ENCODE measurements at regions not wholly inside any gene's neighbourhood (a gene's known extent, or its start where the extent isn't known, plus 50 kb on each side); places are given as distances from the start of the nearest gene placed in this dataset.

GRCh38 chr18:68148863-68149262 is 566.0 kb downstream of the TMX3 start:
- Histone ChIP-seq H3K36me3 (ENCODE audit: control insufficient read depth, insufficient read depth, low read length) (no peaks in the 10 kb centered on the region), H3K9ac (ENCODE audit: low read depth, low read length) (no peak overlapping the region), H3K4me1 (ENCODE audit: control insufficient read depth, insufficient read depth, low read length) (no peaks in the 10 kb centered on the region), H3K4me3 (ENCODE audit: low read depth, low read length) (no peak overlapping the region), H3K27me3 (ENCODE audit: control insufficient read depth, insufficient read depth, low read length) (no peaks in the 10 kb centered on the region), H3K9me3 (ENCODE audit: control insufficient read depth, insufficient read depth, low read length) (no peaks in the 10 kb centered on the region)

DNA sequence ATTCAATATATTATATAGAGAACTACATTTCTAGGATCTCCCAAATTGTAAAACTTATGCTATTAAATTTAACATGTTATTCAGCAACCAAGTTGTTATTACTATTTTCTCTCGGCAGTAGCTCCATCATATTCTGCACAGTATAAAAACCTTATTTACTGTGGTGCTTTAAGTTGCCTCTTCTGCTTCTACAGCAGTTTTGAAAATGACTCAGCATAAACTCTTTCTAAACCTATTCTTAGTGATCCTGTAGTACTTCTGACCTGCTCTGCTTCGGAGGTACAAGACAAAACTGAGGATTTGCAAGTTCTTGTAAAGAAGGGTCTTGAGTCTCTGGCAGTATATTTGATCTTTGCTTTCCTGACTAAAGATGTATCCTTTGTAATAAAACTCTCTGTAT is 567.2 kb downstream of the TMX3 start:
- Histone ChIP-seq H3K9ac (ENCODE audit: low read depth, low read length) (no peak overlapping the region), H3K4me3 (ENCODE audit: low read depth, low read length) (no peak overlapping the region), H3K9me3 (ENCODE audit: control insufficient read depth, insufficient read depth, low read length) (no peaks in the 10 kb centered on the region), H3K36me3 (ENCODE audit: control insufficient read depth, insufficient read depth, low read length) (no peaks in the 10 kb centered on the region), H3K27me3 (ENCODE audit: control insufficient read depth, insufficient read depth, low read length) (no peaks in the 10 kb centered on the region), H3K4me1 (ENCODE audit: control insufficient read depth, insufficient read depth, low read length) (no peaks in the 10 kb centered on the region)

- Histone ChIP-seq H3K27me3 (ENCODE audit: control insufficient read depth, insufficient read depth, low read length) (no peaks in the 10 kb centered on the region), H3K36me3 (ENCODE audit: control insufficient read depth, insufficient read depth, low read length) (no peaks in the 10 kb centered on the region), H3K4me3 (ENCODE audit: low read depth, low read length) (no peak overlapping the region), H3K9ac (ENCODE audit: low read depth, low read length) (no peak overlapping the region), H3K4me1 (ENCODE audit: control insufficient read depth, insufficient read depth, low read length) (no peaks in the 10 kb centered on the region), H3K9me3 (ENCODE audit: control insufficient read depth, insufficient read depth, low read length) (no peaks in the 10 kb centered on the region)
Measured at GRCh38 chr18:68121826-68122225, 593.1 kb downstream of the TMX3 start.

- H3K36me3 ChIP-seq (ENCODE audit: control insufficient read depth, insufficient read depth, low read length), result no peaks in the 10 kb centered on the region
- H3K27me3 ChIP-seq (ENCODE audit: control insufficient read depth, insufficient read depth, low read length), result no peaks in the 10 kb centered on the region
- no peaks in the 10 kb centered on the region for H3K9me3 ChIP-seq (ENCODE audit: control insufficient read depth, insufficient read depth, low read length)
- H3K9ac ChIP-seq (ENCODE audit: low read depth, low read length), result no peak overlapping the region
- no peaks in the 10 kb centered on the region for H3K4me1 ChIP-seq (ENCODE audit: control insufficient read depth, insufficient read depth, low read length)
- no peak overlapping the region for H3K4me3 ChIP-seq (ENCODE audit: low read depth, low read length)
Measured at GRCh38 chr18:68121308-68121707, 593.6 kb downstream of the TMX3 start.

DNA sequence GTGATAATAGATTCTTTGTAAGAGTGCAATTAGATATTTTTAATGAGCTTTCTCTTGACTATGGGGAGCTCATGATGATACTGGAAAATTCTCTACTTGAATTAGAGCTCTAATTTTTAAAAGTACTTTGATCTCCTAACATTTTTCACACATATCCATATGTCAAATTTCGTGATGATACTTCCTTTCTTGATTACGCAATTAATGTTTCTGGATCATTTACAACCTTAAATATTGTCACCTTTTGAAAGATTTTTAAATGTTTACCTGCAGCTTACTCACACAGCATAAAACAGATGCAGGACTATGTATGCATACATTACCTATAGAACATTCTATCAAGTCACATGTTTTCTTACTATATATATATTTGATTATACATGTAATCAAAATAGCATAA is 598.5 kb upstream of the DSEL start:
- peaks cover 2% of the 10 kb centered on the region for H3K4me1 ChIP-seq (ENCODE audit: control insufficient read depth, insufficient read depth, low read length)
- no peak overlapping the region for H3K4me3 ChIP-seq (ENCODE audit: low read depth, low read length)
- no peaks in the 10 kb centered on the region for H3K27me3 ChIP-seq (ENCODE audit: control insufficient read depth, insufficient read depth, low read length)
- no peak overlapping the region for H3K9ac ChIP-seq (ENCODE audit: low read depth, low read length)
- no peaks in the 10 kb centered on the region for H3K9me3 ChIP-seq (ENCODE audit: control insufficient read depth, insufficient read depth, low read length)
- no peaks in the 10 kb centered on the region for H3K36me3 ChIP-seq (ENCODE audit: control insufficient read depth, insufficient read depth, low read length)

GRCh38 chr18:68104036-68104435 is 587.5 kb upstream of the DSEL start:
- Histone ChIP-seq H3K36me3 (ENCODE audit: control insufficient read depth, insufficient read depth, low read length) (no peaks in the 10 kb centered on the region), H3K27me3 (ENCODE audit: control insufficient read depth, insufficient read depth, low read length) (no peaks in the 10 kb centered on the region), H3K4me3 (ENCODE audit: low read depth, low read length) (no peak overlapping the region), H3K9ac (ENCODE audit: low read depth, low read length) (no peak overlapping the region), H3K4me1 (ENCODE audit: control insufficient read depth, insufficient read depth, low read length) (no peaks in the 10 kb centered on the region), H3K9me3 (ENCODE audit: control insufficient read depth, insufficient read depth, low read length) (no peaks in the 10 kb centered on the region)

- Histone ChIP-seq H3K36me3 (ENCODE audit: control insufficient read depth, insufficient read depth, low read length) (no peaks in the 10 kb centered on the region), H3K4me1 (ENCODE audit: control insufficient read depth, insufficient read depth, low read length) (no peaks in the 10 kb centered on the region), H3K9ac (ENCODE audit: low read depth, low read length) (no peak overlapping the region), H3K27me3 (ENCODE audit: control insufficient read depth, insufficient read depth, low read length) (no peaks in the 10 kb centered on the region), H3K4me3 (ENCODE audit: low read depth, low read length) (no peak overlapping the region), H3K9me3 (ENCODE audit: control insufficient read depth, insufficient read depth, low read length) (no peaks in the 10 kb centered on the region)
Measured at GRCh38 chr18:68103561-68103960, 587.0 kb upstream of the DSEL start.

- Histone ChIP-seq H3K9me3 (ENCODE audit: control insufficient read depth, insufficient read depth, low read length) (no peaks in the 10 kb centered on the region), H3K4me3 (ENCODE audit: low read depth, low read length) (no peak overlapping the region), H3K9ac (ENCODE audit: low read depth, low read length) (no peak overlapping the region), H3K27me3 (ENCODE audit: control insufficient read depth, insufficient read depth, low read length) (no peaks in the 10 kb centered on the region), H3K36me3 (ENCODE audit: control insufficient read depth, insufficient read depth, low read length) (no peaks in the 10 kb centered on the region), H3K4me1 (ENCODE audit: control insufficient read depth, insufficient read depth, low read length) (no peaks in the 10 kb centered on the region)
Measured at GRCh38 chr18:68102117-68102516, 585.6 kb upstream of the DSEL start.

- no peaks in the 10 kb centered on the region for H3K4me1 ChIP-seq (ENCODE audit: control insufficient read depth, insufficient read depth, low read length)
- no peak overlapping the region for H3K4me3 ChIP-seq (ENCODE audit: low read depth, low read length)
- no peaks in the 10 kb centered on the region for H3K36me3 ChIP-seq (ENCODE audit: control insufficient read depth, insufficient read depth, low read length)
- H3K27me3 ChIP-seq (ENCODE audit: control insufficient read depth, insufficient read depth, low read length), result no peaks in the 10 kb centered on the region
- H3K9me3 ChIP-seq (ENCODE audit: control insufficient read depth, insufficient read depth, low read length), result no peaks in the 10 kb centered on the region
- no peak overlapping the region for H3K9ac ChIP-seq (ENCODE audit: low read depth, low read length)
Measured at GRCh38 chr18:68098655-68099054, 582.1 kb upstream of the DSEL start.

DNA sequence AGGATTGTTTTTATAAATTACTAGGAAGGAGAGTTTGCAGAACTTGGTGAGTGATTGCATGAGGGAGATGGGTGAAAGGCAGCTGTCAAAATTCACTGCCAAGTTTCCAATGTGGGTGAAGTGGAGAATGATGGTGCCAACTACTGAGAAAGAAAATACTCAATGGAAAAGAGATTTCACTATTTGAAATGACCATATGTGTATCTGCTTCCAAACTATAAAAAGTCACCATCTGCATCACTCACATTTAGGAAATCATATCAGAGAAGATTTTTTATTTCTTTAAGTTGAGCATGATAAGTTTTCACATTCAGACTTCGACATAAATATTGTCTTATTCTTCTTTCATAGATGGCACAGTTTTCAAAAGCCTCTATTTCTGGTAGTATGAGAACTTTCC is 570.0 kb upstream of the DSEL start:
- Histone ChIP-seq H3K4me1 (ENCODE audit: control insufficient read depth, insufficient read depth, low read length) (peaks cover 9% of the 10 kb centered on the region), H3K27me3 (ENCODE audit: control insufficient read depth, insufficient read depth, low read length) (no peaks in the 10 kb centered on the region), H3K9ac (ENCODE audit: low read depth, low read length) (no peak overlapping the region), H3K36me3 (ENCODE audit: control insufficient read depth, insufficient read depth, low read length) (no peaks in the 10 kb centered on the region), H3K4me3 (ENCODE audit: low read depth, low read length) (no peak overlapping the region), H3K9me3 (ENCODE audit: control insufficient read depth, insufficient read depth, low read length) (no peaks in the 10 kb centered on the region)

DNA sequence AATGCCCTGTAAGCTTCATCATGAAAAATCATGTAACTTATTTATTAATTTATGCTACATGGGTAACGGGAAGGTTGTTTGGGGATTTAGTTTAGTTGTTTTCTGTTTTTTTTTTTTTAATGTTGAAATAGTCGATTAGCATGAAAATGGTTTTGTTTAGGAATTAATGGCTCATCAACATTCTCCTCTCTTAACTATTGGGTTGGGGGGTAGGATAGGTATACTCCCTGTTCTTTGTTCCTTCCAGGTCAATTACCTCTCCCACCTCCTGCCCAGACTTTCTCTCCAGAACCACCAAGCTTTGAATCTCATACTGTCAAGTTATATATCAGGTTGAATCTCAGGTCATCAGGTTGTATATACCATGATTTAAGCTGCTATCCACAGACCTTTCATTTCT is 568.7 kb upstream of the DSEL start:
- no peak overlapping the region for H3K9ac ChIP-seq (ENCODE audit: low read depth, low read length)
- H3K4me3 ChIP-seq (ENCODE audit: low read depth, low read length), result no peak overlapping the region
- H3K27me3 ChIP-seq (ENCODE audit: control insufficient read depth, insufficient read depth, low read length), result no peaks in the 10 kb centered on the region

DNA sequence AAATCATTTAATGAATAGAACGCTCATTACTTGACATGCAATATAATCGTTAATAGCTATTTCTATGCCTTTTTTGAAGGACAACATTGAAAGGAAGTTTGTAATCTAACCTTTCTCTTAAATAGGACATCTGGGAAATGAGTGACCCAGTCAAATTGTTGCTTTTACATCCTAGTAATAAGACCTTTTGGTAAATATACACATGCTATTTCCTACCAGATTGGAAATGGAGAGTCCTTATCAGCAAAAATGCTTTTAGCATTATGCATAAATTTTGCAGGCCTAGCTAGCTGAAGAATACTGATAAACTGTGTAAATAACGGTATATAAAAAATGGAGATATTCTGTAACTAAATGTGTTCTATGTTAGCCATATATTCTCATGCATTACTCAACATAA is 567.3 kb upstream of the DSEL start:
- peaks cover 9% of the 10 kb centered on the region for H3K4me1 ChIP-seq (ENCODE audit: control insufficient read depth, insufficient read depth, low read length)
- H3K27me3 ChIP-seq (ENCODE audit: control insufficient read depth, insufficient read depth, low read length), result no peaks in the 10 kb centered on the region
- no peaks in the 10 kb centered on the region for H3K9me3 ChIP-seq (ENCODE audit: control insufficient read depth, insufficient read depth, low read length)
- H3K9ac ChIP-seq (ENCODE audit: low read depth, low read length), result no peak overlapping the region
- no peaks in the 10 kb centered on the region for H3K36me3 ChIP-seq (ENCODE audit: control insufficient read depth, insufficient read depth, low read length)
- H3K4me3 ChIP-seq (ENCODE audit: low read depth, low read length), result no peak overlapping the region

More for the DNA sequence above, 568.7 kb upstream of the DSEL start:
- no peaks in the 10 kb centered on the region for H3K9me3 ChIP-seq (ENCODE audit: control insufficient read depth, insufficient read depth, low read length)
- H3K4me1 ChIP-seq (ENCODE audit: control insufficient read depth, insufficient read depth, low read length), result peaks cover 9% of the 10 kb centered on the region
- no peaks in the 10 kb centered on the region for H3K36me3 ChIP-seq (ENCODE audit: control insufficient read depth, insufficient read depth, low read length)

- Histone ChIP-seq H3K9ac (ENCODE audit: low read depth, low read length) (no peak overlapping the region), H3K4me1 (ENCODE audit: control insufficient read depth, insufficient read depth, low read length) (peaks cover 9% of the 10 kb centered on the region), H3K36me3 (ENCODE audit: control insufficient read depth, insufficient read depth, low read length) (no peaks in the 10 kb centered on the region), H3K9me3 (ENCODE audit: control insufficient read depth, insufficient read depth, low read length) (no peaks in the 10 kb centered on the region), H3K4me3 (ENCODE audit: low read depth, low read length) (no peak overlapping the region), H3K27me3 (ENCODE audit: control insufficient read depth, insufficient read depth, low read length) (no peaks in the 10 kb centered on the region)
Measured at GRCh38 chr18:68083131-68083530, 566.6 kb upstream of the DSEL start.
